ENCODE measurements at regions not wholly inside any gene's neighbourhood (a gene's known extent, or its start where the extent isn't known, plus 50 kb on each side); places are given as distances from the start of the nearest gene placed in this dataset.

DNA sequence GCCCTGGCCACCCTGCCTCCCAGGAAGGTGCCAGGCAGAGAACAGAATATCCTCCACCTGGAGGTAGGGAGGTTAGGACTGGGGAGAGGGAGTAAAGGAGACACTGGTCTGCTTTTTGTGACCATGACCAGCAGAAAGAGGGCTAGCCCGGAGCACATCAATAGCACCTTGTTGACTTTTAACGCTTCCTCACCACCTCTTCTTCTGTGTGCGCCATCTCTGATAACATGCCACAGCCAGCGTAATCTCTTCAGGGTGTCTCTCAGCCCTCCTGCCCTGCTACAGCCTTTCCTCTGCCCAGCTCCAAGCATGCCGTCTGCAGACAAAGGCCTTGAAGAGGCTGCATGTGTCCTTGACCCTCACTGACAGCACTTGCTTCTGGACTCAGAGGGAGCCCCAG lies 50.9 kb upstream of the GJA5 start:
- TF ChIP-seq, protein P1, sequence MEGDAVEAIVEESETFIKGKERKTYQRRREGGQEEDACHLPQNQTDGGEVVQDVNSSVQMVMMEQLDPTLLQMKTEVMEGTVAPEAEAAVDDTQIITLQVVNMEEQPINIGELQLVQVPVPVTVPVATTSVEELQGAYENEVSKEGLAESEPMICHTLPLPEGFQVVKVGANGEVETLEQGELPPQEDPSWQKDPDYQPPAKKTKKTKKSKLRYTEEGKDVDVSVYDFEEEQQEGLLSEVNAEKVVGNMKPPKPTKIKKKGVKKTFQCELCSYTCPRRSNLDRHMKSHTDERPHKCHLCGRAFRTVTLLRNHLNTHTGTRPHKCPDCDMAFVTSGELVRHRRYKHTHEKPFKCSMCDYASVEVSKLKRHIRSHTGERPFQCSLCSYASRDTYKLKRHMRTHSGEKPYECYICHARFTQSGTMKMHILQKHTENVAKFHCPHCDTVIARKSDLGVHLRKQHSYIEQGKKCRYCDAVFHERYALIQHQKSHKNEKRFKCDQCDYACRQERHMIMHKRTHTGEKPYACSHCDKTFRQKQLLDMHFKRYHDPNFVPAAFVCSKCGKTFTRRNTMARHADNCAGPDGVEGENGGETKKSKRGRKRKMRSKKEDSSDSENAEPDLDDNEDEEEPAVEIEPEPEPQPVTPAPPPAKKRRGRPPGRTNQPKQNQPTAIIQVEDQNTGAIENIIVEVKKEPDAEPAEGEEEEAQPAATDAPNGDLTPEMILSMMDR (IDR thresholded peaks at IDR 0.05; ENCODE audit: insufficient read depth, low read depth, low read length): no peak
- TF ChIP-seq EZH2 (IDR thresholded peaks at IDR 0.05; ENCODE audit: insufficient read depth, low read length): no peak

All from astrocyte (in vitro differentiated cells and primary cell).